Mesenteric fat pad (tissue), 1 donor: ENCODE measurements at regions not wholly inside any gene's neighbourhood (a gene's known extent, or its start where the extent isn't known, plus 50 kb on each side); places are given as distances from the start of the nearest gene placed in this dataset.

Experiments
- DNase-seq: peaks from one replicate; pipeline ENCODE4 v3.0.0-alpha.2; 2020; ENCODE audit warnings: low spot score
- donor health status: DM: yes; HTN: yes; CAD: no.

- DNase-seq: no peak
Observed at GRCh38 chr2:8258406-8258805, 423.4 kb upstream of the ID2 start.

DNA sequence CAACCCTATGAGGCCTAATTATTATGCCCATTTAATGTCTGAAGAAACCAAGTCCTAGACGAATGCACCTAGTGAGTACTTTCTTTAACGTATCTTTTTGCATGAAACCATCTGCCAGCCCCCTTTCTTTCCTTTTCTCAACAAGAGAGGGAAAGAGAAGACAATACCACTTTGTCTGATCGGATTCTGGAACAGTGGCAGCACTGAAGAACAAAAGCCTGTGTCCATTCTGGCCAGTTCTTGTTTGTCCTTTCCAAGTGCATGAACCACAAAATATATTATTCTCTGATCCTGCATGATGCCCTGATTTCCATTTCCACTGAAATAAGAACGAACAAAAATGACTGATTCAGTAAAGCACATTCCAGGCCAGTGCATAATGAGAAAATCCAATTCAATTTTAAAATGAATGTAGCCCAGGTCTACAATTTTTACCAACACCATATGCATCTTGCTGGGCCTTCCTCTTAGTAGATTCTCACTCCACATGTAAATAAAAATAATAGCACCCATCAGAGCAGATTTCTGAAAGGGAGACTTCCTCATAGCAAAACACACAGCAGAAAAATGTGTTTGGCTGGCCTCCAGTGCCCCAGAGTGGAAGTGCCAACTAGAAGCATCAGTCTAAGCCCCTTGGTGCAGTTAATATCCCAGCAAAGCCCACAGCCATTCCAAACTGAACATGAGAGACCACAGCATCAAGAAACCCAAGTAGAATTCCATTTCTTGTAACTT, 422.6 kb upstream of the ID2 start:
- DNase-seq: no peak

DNA sequence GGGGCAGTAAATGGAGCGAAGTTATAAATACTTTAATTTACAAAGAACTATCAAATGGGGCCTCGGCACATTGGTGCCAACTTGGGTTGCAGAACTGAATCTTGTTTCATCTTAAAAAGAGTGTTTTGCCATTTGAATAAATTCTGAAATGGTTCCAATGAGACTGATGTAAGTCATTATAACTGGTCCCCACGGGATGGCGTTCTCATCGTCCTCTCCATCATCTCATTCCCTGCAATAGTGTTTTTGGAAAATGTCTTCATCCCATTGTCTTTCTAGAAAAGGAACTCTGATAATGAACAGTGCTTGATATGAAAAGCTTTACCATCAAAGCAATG, 422.0 kb upstream of the ID2 start:
- no peak for DNase-seq

DNA sequence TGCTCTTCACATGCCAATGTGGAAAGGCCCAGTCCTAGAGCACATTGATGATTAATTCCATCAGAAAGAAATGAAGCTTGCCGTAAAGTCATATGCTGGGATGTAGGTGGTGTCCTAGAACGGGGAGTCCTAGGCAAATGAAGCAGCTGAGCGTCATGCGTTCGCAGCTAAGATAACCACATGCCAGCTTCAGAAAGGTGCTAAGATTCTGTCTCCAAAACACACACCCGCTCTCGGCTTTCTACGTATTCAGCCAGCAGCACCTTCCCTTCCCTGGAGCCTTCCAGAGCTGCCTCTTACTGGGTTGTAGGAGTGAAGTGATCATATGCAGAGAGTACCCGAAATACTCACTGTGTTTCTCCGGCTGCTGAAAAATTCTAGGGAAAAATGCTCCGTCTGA, 421.6 kb upstream of the ID2 start:
- DNase-seq: no peak

DNA sequence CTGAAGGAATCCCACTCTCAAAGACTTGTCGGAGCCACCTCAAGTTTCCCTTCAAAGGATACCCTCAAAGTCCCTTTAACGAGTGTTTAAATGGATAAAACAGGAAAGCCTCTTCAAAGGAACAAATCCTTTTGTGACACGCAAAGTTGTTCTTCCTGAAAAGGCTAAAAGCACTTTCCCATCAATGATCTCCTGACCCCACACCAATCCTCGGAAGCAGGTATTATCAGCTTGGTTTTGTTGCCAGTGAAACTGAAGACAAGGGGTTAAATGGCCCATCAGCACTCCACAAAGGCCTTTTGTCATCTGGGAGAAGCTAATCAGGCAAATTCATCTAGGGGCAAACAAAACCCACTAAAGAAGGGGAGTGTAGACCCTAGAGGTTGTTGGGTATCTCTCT, 418.0 kb upstream of the ID2 start:
- DNase-seq: no peak

DNA sequence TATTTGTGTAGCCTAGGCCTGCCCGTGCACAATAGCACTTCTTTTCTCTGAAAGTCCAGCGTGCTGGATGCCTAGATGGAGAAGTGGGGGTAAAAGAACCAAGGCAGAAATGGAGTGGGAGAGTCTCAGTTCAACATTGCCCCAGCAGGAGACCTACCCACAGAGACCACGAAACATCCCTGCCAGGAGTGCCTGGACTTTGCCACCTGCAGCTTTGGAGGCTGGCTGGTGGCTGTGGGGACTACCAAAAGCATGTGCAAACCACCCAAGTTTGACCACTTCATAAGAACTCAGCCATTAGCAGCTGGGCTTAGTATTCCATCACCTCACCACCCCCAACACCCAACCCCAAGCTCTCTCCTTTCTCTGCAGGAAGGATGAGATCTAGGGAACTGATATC, 416.9 kb upstream of the ID2 start:
- no peak for DNase-seq

DNA sequence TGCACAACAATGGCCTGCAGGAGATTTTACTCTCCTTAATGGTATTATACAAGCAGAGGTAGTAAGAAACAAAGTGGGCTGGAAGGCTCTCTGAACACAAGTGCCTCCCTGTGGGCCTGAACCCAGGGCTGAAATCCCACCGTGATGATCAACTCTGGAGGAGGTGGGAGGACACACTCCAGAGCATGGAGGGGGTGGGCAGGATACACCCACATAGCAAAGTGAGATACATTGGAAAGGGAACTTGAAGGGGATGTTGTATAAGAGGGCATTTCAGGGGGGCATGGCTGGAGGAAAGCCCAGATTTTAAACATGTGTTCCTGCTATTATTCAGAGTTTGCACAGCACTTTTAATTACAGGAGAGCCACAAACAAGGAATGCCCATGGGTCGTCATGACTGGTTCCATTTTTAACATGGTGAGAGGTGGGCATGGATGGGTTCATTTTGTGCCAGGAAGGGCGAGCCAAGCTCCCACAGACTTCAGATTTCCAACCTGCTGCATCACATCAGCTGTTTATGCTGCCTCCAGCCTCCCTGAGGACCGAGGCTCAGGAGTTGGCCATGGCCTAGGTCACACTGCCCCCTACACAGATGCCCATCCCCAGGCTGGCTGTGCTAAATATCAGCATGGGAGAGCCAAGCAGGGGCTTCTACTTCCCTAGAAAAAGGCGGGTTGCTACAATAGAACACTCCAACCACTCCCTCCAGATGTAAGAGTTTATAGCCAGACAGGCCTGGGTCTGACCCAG, 416.2 kb upstream of the ID2 start:
- no peak for DNase-seq

DNA sequence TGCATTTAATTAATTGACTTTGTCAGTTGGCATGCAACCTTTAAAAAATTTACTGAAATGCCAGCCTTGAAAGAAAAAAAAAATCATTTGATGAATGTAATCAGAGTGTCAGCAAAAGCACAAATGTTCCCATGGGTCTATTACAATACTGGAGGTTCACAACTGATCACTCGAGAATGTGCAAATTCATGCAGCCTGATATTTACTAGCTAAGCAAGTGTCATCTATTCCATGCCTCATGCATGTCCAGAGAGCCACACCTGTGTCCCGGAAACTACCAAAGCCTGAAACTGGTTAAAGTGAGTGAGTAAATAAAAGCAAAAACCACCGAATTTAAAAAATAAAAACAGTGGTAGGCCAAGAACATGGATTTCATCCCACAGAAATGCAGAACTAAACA, 415.3 kb upstream of the ID2 start:
- no peak for DNase-seq

- no peak for DNase-seq
Observed at GRCh38 chr2:8267048-8267447, 414.8 kb upstream of the ID2 start.

- DNase-seq: no peak
Observed at GRCh38 chr2:8267721-8268120, 414.1 kb upstream of the ID2 start.

DNA sequence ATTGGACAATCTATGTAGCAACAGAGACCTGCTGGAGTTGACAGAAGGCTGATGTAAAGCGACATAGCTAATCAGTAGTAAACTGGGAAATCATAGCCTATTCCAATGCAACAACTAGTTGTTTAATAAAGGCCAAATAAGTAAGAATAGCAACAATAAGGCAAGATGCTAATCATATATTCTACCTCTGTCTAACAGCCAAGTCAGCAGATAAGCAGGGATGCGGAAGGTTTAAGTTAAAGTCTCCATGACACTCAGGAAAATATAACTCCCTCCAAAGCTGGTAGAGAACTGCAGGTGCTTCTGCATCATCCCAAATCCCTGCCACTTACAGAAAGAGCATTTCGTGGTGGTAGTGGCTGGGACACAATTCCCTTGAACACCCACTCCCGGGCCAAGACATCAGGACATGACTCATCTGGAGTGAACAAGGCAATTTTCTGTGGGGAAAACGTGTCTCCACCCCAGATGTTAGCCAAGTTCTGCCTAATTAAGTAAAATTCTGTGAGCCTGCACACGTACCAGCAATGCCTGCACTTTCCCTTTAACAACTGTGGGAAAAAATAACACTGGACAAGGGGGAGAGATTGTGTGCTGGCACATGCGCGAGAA, 413.6 kb upstream of the ID2 start:
- no peak for DNase-seq

DNA sequence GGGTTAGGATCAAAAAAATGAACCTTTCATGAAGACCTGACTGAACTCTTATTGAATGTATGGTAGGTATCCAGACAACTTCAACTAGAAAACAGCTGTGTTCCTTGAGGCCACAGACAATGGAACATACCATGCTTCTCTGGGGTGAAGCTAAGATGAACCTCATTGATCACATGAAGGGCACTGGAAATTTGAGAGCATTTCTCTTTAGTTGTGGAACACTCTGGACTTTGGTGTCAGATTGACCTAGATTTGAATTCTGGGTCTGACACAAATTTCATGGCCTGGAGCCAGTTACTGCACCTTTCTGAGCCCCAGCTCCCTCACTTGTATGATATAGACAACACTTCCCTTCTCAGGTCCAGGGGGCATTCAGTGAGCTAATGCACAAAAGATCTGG, 411.2 kb upstream of the ID2 start:
- no peak for DNase-seq

DNA sequence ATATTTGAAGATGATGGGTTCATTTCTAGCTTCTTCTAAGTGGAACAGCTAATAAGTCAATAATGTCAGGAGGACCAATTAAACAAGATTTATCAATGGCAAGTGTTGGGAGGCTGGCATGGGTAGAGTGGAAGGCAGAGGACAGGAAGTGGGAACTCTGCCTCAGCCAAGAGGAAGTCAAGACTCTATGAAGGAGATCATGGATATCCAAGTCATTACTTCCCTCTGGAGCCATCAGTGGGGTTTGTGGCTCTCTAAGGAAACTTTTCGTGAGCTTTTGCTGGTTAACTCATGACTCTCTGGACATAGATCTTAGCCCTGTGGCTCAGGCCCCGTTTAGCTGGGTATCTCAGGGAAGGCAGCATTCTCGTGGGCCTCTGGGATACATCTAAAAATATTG, 410.4 kb upstream of the ID2 start:
- DNase-seq: no peak

GRCh38 chr2:8276026-8276425, 405.8 kb upstream of the ID2 start:
- no peak for DNase-seq

DNA sequence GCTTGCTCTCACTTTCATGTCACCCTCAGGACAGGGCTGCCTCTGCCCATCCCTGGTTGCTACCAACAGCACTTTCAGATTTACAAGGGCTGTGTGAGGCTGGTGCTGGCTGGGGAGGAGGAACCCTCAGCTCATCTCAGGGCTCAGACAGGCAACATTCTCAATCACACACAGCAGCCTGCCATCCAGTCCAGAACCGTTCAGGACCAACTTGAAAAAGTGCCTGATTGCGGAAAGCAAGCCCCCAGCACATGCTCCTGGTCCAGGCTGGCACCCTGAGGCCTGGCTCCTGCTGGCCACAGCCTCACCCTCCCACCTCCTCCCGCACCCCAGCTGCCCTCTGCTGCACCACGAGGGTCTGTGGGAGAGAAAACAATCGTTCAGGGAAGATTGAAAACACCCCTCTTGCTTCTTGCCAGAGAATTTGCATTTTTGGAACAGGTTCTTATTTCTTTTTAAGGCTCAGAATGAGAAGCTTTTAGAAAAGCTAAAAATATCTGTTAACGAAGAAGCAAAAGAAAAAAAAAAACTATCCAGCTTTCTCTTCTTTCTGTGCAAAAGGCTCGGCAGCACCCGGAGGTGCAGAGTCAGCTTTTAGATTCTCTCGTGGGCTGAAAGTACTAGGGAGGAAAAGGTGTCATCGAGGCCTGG, 403.8 kb upstream of the ID2 start:
- DNase-seq: no peak

GRCh38 chr2:8278709-8279354, 403.0 kb upstream of the ID2 start:
- DNase-seq: no peak

DNA sequence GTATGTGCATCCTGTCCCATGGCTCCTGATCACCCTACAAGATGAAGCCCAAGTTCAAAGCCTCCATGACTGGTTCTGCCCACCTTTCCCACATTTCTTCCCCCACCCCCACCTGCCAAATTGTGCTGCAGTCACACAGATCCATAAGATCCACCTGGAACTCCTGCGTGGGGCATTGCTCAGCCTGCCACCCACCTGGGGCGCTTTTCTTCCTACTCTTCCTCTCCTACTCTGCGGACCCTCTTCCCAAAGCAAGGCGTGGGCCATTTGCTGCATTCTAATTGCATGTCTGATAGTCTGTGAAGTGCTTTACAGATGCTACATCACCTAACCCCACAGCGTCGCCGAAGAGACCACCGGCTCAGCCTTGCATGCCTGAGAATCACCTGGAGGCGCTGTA, 402.4 kb upstream of the ID2 start:
- no peak for DNase-seq

- DNase-seq: no peak
Observed at GRCh38 chr2:8281234-8281633, 400.6 kb upstream of the ID2 start.

DNA sequence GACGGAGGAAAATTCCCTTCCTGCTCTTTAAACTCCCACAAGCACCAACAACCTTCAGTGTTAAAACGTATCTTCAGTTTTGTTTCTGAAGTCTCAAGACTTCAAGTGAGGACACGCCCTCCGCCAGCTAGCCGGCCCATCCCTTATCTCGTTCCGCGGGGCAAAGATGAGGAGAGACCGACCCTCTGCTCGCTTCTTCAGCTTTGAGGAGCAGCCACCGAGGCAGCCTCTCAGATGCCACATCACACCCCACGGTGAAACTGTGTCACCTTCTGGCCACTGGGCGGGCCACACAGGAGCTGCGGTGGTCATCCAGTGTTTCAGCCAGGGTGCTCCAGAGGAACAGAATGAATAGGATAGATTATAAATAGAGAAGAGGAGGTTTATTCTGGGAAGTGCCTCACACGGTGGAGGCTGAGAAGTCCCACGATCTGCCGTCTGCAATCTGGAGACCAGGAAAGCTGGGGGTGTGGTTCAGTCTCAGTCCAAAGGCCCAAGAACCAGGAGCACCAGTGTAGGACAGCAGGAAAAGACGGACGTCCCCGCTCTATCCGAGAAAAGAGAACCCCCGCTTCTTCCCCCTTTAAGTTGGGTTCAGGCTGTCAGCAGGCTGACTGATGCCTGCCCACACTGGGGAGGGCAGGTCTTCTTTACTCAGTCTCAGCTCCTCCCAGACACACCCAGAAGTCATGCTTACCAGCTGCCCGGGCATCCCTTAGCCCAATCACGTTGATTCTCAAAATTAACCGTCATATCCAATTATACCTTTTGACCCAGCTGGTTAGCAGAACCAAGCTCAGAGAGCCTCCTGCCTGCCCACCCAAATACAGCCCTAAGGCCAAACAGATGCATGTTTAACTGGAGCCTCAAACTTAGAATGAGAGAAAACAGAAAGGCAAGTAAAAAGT, 399.7 kb upstream of the ID2 start:
- DNase-seq: no peak

GRCh38 chr2:8282858-8283252, 399.0 kb upstream of the ID2 start:
- no peak for DNase-seq

- no peak for DNase-seq
Observed at GRCh38 chr2:8285081-8285480, 396.8 kb upstream of the ID2 start.
